ENCODE measurements at regions not wholly inside any gene's neighbourhood (a gene's known extent, or its start where the extent isn't known, plus 50 kb on each side); places are given as distances from the start of the nearest gene placed in this dataset.
A peak's percentile ranks its signal among the peaks of the same experiment; 100 is the strongest.

DNA sequence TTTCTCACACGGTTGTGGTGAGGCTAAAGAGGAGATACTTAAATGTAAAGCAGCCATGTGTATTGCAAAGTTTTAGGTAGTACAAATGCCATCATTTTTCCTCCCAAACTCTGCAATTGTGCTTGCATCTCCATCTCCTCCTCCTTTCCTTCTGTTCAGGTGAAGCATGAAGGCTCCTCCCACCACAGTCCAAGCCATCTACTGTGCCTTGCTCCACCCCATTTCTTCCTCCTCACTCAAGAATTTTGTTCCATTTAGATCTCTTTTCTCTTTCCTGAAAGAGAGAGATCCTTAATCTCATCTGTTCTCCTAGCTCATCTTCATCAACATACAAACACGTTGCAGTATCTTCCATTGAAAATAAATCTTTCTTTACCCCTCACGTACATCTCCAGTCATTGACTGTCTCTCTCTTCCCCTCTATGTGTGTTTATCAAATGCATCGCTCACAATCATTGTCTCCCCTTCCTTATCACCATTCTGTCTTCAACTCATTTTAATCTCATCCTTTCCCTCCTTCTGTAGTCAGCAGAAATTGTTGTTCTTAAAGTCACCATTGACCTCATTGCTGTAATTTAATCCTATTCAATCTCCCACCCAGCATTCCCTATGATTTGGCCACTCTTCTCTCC lies 392.1 kb downstream of the RAD51AP2 start:
- TF ChIP-seq POLR2A (IDR thresholded peaks at IDR 0.05) (no peak), POLR2AphosphoS5 (IDR thresholded peaks at IDR 0.05) (no peak), EP300 (IDR thresholded peaks at IDR 0.05) (no peak)
- TF ChIP-seq, protein P1, sequence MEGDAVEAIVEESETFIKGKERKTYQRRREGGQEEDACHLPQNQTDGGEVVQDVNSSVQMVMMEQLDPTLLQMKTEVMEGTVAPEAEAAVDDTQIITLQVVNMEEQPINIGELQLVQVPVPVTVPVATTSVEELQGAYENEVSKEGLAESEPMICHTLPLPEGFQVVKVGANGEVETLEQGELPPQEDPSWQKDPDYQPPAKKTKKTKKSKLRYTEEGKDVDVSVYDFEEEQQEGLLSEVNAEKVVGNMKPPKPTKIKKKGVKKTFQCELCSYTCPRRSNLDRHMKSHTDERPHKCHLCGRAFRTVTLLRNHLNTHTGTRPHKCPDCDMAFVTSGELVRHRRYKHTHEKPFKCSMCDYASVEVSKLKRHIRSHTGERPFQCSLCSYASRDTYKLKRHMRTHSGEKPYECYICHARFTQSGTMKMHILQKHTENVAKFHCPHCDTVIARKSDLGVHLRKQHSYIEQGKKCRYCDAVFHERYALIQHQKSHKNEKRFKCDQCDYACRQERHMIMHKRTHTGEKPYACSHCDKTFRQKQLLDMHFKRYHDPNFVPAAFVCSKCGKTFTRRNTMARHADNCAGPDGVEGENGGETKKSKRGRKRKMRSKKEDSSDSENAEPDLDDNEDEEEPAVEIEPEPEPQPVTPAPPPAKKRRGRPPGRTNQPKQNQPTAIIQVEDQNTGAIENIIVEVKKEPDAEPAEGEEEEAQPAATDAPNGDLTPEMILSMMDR (IDR thresholded peaks at IDR 0.05) = no peak
- H3K27ac ChIP-seq = no peak overlapping the region
- no peak overlapping the region for H3K4me3 ChIP-seq
- WGBS, 5 donors = 68 to 74% (median 70%) methylated on average over 4 of the region's 4 CpGs
- H3K36me3 ChIP-seq = no peaks in the 10 kb centered on the region
- no peak for DNase-seq
- H3K4me1 ChIP-seq = no peaks in the 10 kb centered on the region
- intact Hi-C loops (cut with DNase I; ENCODE audit: low total_unique reads) = no loop called here
- H3K9me3 ChIP-seq = no peaks in the 10 kb centered on the region
- H3K27me3 ChIP-seq = no peaks in the 10 kb centered on the region

DNA sequence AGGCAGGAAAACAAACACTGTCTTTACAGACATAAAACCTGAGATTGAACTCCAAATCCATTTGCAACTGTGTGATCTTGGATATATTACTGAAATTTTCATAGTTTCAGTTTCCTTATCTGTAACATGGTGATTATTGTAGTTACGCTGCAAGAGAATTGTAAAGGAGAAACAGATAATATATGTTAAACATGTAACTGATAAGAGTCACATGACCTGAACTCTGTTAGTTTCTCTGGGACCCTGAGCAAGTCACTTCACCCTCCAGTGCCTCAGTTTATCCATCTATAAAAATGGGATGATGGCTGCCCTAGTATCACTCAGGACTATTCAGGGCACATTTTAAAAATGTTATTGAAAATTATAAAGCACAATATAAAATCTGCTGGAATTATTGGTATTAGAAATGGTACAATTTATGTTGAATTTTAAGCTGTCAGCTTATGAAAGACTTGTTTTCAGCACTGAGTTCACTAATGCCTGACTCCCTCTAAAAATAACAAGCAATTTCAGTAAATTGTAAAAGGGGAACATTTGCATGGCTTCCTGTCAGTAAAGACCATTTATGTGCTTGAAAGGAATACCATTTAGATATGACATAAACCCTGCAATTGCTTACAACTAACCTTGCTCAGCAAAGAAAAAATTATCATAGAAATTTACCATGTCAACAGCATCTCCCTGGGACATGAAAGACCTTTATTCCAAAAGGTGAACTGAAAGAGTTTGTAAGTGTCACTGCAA lies 393.5 kb downstream of the RAD51AP2 start:
- DNase-seq = no peak
- intact Hi-C loops (cut with DNase I; ENCODE audit: low total_unique reads) = no loop called here
- 23 to 59% (median 42%) methylated on average over 1 of the region's 1 CpG for WGBS, 5 donors

DNA sequence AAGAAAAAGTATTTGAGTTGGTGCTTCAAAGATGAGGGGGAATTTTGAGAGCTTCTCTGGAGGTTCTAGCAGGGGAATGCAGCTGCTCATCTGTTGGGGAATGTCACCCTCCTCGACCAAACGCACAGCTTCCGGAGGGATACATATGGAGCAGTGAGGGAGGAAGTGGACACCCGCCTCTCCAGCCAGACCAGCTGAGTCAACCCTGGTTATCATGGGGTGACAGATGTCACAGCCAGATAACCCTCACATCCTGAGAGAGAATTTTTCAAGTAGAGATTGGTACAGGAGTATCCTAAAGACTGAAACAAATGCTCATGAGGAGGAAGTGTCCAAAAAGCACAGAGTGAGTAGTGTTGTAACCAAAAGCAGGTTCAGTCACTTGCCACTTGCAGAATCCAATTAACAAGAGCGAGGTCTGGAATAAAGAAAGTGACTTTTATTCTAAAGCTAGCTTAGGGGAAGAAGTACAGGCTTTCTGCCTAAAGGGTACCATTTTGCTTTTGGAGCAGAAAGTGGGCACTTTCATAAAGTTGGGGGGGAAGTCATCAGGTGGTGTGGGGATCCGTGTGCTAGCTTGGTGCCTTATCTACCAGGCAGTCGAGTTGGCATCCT lies 395.2 kb downstream of the RAD51AP2 start:
- Histone ChIP-seq H3K4me1 (no peaks in the 10 kb centered on the region), H3K27me3 (no peaks in the 10 kb centered on the region), H3K9me3 (no peaks in the 10 kb centered on the region), H3K36me3 (no peaks in the 10 kb centered on the region), H3K27ac (no peak overlapping the region), H3K4me3 (no peak overlapping the region)
- TF ChIP-seq POLR2A (IDR thresholded peaks at IDR 0.05) (no peak), POLR2AphosphoS5 (IDR thresholded peaks at IDR 0.05) (no peak), EP300 (IDR thresholded peaks at IDR 0.05) (no peak)
- TF ChIP-seq, protein P1 (IDR thresholded peaks at IDR 0.05) = no peak
- intact Hi-C loops (cut with DNase I; ENCODE audit: low total_unique reads) = no loop called here
- DNase-seq = peak in 1 of 2 donors; percentile 6
- 50 to 59% (median 56%) methylated on average over 7 of the region's 7 CpGs for WGBS, 5 donors

More for the DNA sequence above, 393.5 kb downstream of the RAD51AP2 start:
- Histone ChIP-seq H3K4me1 (no peaks in the 10 kb centered on the region), H3K36me3 (no peaks in the 10 kb centered on the region), H3K4me3 (no peak overlapping the region), H3K9me3 (no peaks in the 10 kb centered on the region), H3K27me3 (no peaks in the 10 kb centered on the region), H3K27ac (no peak overlapping the region)
- TF ChIP-seq, protein P1 (IDR thresholded peaks at IDR 0.05) = no peak
- TF ChIP-seq POLR2A (IDR thresholded peaks at IDR 0.05) (no peak), EP300 (IDR thresholded peaks at IDR 0.05) (no peak), POLR2AphosphoS5 (IDR thresholded peaks at IDR 0.05) (no peak)

DNA sequence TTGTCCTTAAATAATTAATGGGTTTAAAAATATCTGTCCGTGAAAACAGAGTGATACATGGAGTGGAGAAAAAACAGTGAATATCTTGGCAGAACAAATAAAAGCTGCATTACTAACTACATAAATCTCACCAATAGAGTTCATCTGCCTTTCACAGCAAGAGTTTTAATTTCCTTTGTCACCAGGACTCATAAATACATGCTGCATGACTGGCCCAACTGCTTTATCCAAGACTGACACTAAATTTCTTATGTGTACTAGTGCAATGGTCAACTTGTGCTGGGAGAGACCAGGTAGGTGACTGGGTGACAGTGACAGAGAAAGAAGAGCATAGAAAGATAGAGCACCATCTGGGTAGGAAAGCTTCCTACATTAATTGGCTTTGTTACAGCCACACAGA lies 402.8 kb downstream of the RAD51AP2 start:
- Histone ChIP-seq H3K9me3 (no peaks in the 10 kb centered on the region), H3K4me1 (no peaks in the 10 kb centered on the region), H3K27ac (no peak overlapping the region), H3K27me3 (no peaks in the 10 kb centered on the region), H3K36me3 (no peaks in the 10 kb centered on the region), H3K4me3 (no peak overlapping the region)
- 54 to 76% (median 68%) methylated on average over 1 of the region's 1 CpG for WGBS, 5 donors
- TF ChIP-seq POLR2A (IDR thresholded peaks at IDR 0.05) (no peak), POLR2AphosphoS5 (IDR thresholded peaks at IDR 0.05) (no peak), EP300 (IDR thresholded peaks at IDR 0.05) (no peak)
- TF ChIP-seq, protein P1 (IDR thresholded peaks at IDR 0.05) = no peak
- intact Hi-C loops (cut with DNase I; ENCODE audit: low total_unique reads) = no loop called here
- DNase-seq = no peak

Measured in stomach (tissue), 8 donors.